Lung (tissue), 11 donors: ENCODE measurements at regions not wholly inside any gene's neighbourhood (a gene's known extent, or its start where the extent isn't known, plus 50 kb on each side); places are given as distances from the start of the nearest gene placed in this dataset.

Experiments used
- ATAC-seq: fragments of 200-7000 bp; cut with Tn5 transposase; one replicate; pipeline ENCODE4 v1.9.1; 2020; ENCODE audit warnings: moderate number of reproducible peaks; ENCODE audit not compliant: insufficient read depth, low FRiP score
- DNase-seq, 3 donors: peaks; one replicate each; pipeline ENCODE4 v3.0.0-alpha.2; 2013 to 2017
- H3K27ac ChIP-seq, 2 donors: one replicate each; pipeline ENCODE4 v1.5.1; 2013; ENCODE audit warnings: mild to moderate bottlenecking in 2 of 2, moderate library complexity in 2 of 2, control low read depth in 1 of 2, inconsistent platforms in 1 of 2, low read depth in 1 of 2, low read length in 1 of 2
- H3K27me3 ChIP-seq, 3 donors: one replicate each; pipeline ENCODE4 v1.5.1; 2013; ENCODE audit warnings: low read length in 2 of 3; ENCODE audit not compliant: control insufficient read depth in 3 of 3, insufficient read depth in 3 of 3
- H3K36me3 ChIP-seq, 4 donors: one replicate each; pipeline ENCODE4 v1.5.1; 2013; ENCODE audit warnings: low read length in 4 of 4, mild to moderate bottlenecking in 1 of 4, moderate library complexity in 1 of 4; ENCODE audit not compliant: control insufficient read depth in 4 of 4, insufficient read depth in 4 of 4
- H3K4me1 ChIP-seq, 5 donors: one replicate each; pipeline ENCODE4 v1.5.1; 2013; ENCODE audit warnings: low read length in 5 of 5, mild to moderate bottlenecking in 2 of 5, moderate library complexity in 1 of 5; ENCODE audit not compliant: control insufficient read depth in 5 of 5, insufficient read depth in 5 of 5
- H3K4me3 ChIP-seq: one replicate; pipeline ENCODE4 v1.5.1; 2013; ENCODE audit warnings: mild to moderate bottlenecking, control low read depth, moderate library complexity
- H3K9ac ChIP-seq, 2 donors: one replicate each; pipeline ENCODE4 v1.5.1; 2013; ENCODE audit warnings: low read length in 2 of 2, control low read depth in 1 of 2; ENCODE audit not compliant: insufficient read depth in 1 of 2
- H3K9me3 ChIP-seq, 4 donors: one replicate each; pipeline ENCODE4 v1.5.1; 2013; ENCODE audit warnings: low read length in 3 of 4, mild to moderate bottlenecking in 1 of 4, moderate library complexity in 1 of 4; ENCODE audit not compliant: control insufficient read depth in 4 of 4, insufficient read depth in 3 of 4
- WGBS, 2 donors: extraction: QIAGEN DNeasy Blood & Tissue Kit; methylation state at CpG; one replicate each; pipeline ENCODE4 v1.1.7; 2013; 5-methylcytosine and 5-hydroxymethylcytosine counted together
- TF ChIP-seq, protein P1 (sequence below): IDR thresholded peaks from 2 replicates; pipeline ENCODE4 v1.5.1; 2012; ENCODE audit warnings: mild to moderate bottlenecking; ENCODE audit errors: control extremely low read depth, extremely low read depth
- donor health status: control.
- donor health status: control.
- donor health status: Bipolar disorder and iron deficiency.
- donor health status: healthy.
- donor health status: DM: yes; HTN: yes; CAD: no.

DNA sequence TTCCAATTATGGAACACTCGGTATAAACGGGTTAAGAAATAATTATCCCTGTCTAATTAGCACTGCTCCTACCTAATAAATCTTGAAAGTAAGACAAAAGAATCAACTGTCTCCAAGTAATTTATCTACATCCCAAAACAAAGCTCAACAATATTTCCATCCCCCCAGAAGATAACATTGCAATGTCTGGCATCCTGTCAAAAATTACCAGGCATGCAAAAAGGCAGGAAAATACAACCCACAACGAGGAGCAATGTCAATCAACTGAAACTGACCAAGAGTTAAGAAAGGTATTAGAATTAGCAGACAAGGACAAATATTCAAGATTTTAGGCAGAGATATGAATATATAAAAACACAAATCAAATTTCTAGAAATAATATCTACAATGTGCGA lies 84.5 kb upstream of the SVIL start:
- no peak overlapping the region for H3K9ac ChIP-seq
- 67 to 73% methylated on average over 4 of the region's 4 CpGs for WGBS, 2 donors
- no peak overlapping the region for H3K27ac ChIP-seq
- H3K4me3 ChIP-seq: no peak overlapping the region
- peaks cover 0 to 4% (median 0%) of the 10 kb centered on the region in 5 donors for H3K4me1 ChIP-seq
- no peak for DNase-seq
- H3K27me3 ChIP-seq: no peaks in the 10 kb centered on the region
- TF ChIP-seq, protein P1, sequence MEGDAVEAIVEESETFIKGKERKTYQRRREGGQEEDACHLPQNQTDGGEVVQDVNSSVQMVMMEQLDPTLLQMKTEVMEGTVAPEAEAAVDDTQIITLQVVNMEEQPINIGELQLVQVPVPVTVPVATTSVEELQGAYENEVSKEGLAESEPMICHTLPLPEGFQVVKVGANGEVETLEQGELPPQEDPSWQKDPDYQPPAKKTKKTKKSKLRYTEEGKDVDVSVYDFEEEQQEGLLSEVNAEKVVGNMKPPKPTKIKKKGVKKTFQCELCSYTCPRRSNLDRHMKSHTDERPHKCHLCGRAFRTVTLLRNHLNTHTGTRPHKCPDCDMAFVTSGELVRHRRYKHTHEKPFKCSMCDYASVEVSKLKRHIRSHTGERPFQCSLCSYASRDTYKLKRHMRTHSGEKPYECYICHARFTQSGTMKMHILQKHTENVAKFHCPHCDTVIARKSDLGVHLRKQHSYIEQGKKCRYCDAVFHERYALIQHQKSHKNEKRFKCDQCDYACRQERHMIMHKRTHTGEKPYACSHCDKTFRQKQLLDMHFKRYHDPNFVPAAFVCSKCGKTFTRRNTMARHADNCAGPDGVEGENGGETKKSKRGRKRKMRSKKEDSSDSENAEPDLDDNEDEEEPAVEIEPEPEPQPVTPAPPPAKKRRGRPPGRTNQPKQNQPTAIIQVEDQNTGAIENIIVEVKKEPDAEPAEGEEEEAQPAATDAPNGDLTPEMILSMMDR: no peak
- H3K36me3 ChIP-seq: no peaks in the 10 kb centered on the region
- ATAC-seq: no peak
- H3K9me3 ChIP-seq: peaks cover 0 to 6% (median under 1%) of the 10 kb centered on the region in 4 donors

- Histone ChIP-seq H3K9ac (no peak overlapping the region), H3K27me3 (no peaks in the 10 kb centered on the region), H3K4me3 (no peak overlapping the region), H3K9me3 (peaks cover 0 to 6% (median under 1%) of the 10 kb centered on the region in 4 donors), H3K27ac (no peak overlapping the region), H3K36me3 (no peaks in the 10 kb centered on the region), H3K4me1 (peaks cover 0 to 6% (median 0%) of the 10 kb centered on the region in 5 donors)
- 83 to 88% methylated on average over 2 of the region's 2 CpGs for WGBS, 2 donors
- no peak for DNase-seq
- TF ChIP-seq, protein P1: no peak
- ATAC-seq: no peak
These were observed 80.5 kb upstream of the SVIL start for GRCh38 chr10:29715296-29715695.

DNA sequence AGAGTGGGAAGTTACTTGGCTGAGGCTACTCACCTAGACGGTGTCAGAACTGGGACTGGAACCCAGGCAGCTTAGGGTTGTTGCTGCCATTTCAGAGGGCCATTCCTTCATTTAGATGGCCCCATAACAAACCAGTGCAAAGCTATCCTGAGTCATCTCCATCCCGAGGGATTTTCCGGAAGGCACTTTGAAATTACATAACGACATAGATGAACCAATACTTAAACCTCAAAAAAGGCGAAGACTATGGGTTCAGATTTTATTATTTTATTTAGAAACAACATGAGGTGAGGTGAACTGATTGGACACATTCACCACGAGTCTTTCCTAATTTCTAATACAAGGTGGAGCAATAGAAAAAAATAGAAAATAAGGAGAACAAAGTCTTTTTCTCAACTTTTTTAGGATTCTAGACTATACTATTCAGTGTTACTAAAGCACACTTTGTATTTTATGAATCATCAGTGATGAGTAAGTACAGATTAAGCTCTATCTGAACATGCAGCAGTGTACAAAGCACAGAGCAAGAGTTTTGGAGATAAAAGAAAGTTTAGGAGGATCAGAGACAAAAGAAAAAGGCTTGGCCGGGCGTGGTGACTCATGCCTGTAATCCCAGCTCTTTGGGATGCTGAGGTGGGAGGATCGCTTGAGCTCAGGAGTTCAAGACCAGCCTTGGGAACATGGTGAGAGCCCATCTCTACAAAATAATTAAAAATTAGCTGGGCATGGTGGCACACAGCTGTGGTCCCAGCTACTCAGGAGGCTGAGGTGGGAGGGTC lies 79.5 kb upstream of the SVIL start:
- Histone ChIP-seq H3K27ac (no peak overlapping the region), H3K9me3 (no peaks in the 10 kb centered on the region), H3K27me3 (no peaks in the 10 kb centered on the region), H3K4me1 (peaks cover 0 to 11% (median 0%) of the 10 kb centered on the region in 5 donors), H3K4me3 (no peak overlapping the region), H3K36me3 (peaks cover 0 to 4% (median 0%) of the 10 kb centered on the region in 4 donors), H3K9ac (no peak overlapping the region)
- ATAC-seq (no peak), DNase-seq (no peak)
- TF ChIP-seq, protein P1: no peak
- WGBS, 2 donors: 90 to 91% methylated on average over 9 of the region's 9 CpGs
